IPS-11a (cell line): ENCODE measurements at regions not wholly inside any gene's neighbourhood (a gene's known extent, or its start where the extent isn't known, plus 50 kb on each side); places are given as distances from the start of the nearest gene placed in this dataset.
"Not testable (repeated sequence)": the region's sequence is repeated elsewhere in the genome, so short reads cannot be mapped to it uniquely, and the experiment has no call there.

Experiments used
- H3K4me3 ChIP-seq: one replicate; pipeline ENCODE4 v1.5.1; 2013; ENCODE audit warnings: low read depth, low read length, control low read depth

GRCh38 chr7:24428676-24429075 is 144.6 kb upstream of the PALS2 start:
- H3K4me3 ChIP-seq: no peak overlapping the region

- H3K4me3 ChIP-seq: no peak overlapping the region
Observed at GRCh38 chr7:24432677-24433076, 140.6 kb upstream of the PALS2 start.

- H3K4me3 ChIP-seq: no peak overlapping the region
Observed at GRCh38 chr7:24434972-24435371, 138.3 kb upstream of the PALS2 start.

GRCh38 chr7:24436131-24436920 is 136.9 kb upstream of the PALS2 start:
- no peak overlapping the region for H3K4me3 ChIP-seq

GRCh38 chr7:24438232-24438631 is 135.0 kb upstream of the PALS2 start:
- H3K4me3 ChIP-seq: no peak overlapping the region

- not testable (repeated sequence) for H3K4me3 ChIP-seq
Observed at GRCh38 chr7:24439104-24439503, 134.1 kb upstream of the PALS2 start.

GRCh38 chr7:24440892-24441291 is 132.4 kb upstream of the PALS2 start:
- H3K4me3 ChIP-seq: no peak overlapping the region

- no peak overlapping the region for H3K4me3 ChIP-seq
Observed at GRCh38 chr7:24441314-24442027, 131.8 kb upstream of the PALS2 start.

- H3K4me3 ChIP-seq: no peak overlapping the region
Observed at GRCh38 chr7:24442170-24442777, 131.0 kb upstream of the PALS2 start.

- no peak overlapping the region for H3K4me3 ChIP-seq
Observed at GRCh38 chr7:24444666-24445440, 128.4 kb upstream of the PALS2 start.

GRCh38 chr7:24448038-24448437 is 125.2 kb upstream of the PALS2 start:
- H3K4me3 ChIP-seq: no peak overlapping the region

- H3K4me3 ChIP-seq: not testable (repeated sequence)
Observed at GRCh38 chr7:24449416-24449815, 123.8 kb upstream of the PALS2 start.

- H3K4me3 ChIP-seq: no peak overlapping the region
Observed at GRCh38 chr7:24455813-24456525, 117.3 kb upstream of the PALS2 start.

- H3K4me3 ChIP-seq: no peak overlapping the region
Observed at GRCh38 chr7:24456526-24457218, 116.6 kb upstream of the PALS2 start.

GRCh38 chr7:24457219-24457558 is 116.1 kb upstream of the PALS2 start:
- H3K4me3 ChIP-seq: no peak overlapping the region

- no peak overlapping the region for H3K4me3 ChIP-seq
Observed at GRCh38 chr7:24462117-24462516, 111.1 kb upstream of the PALS2 start.

- H3K4me3 ChIP-seq: no peak overlapping the region
Observed at GRCh38 chr7:24462984-24463383, 110.3 kb upstream of the PALS2 start.

GRCh38 chr7:24463474-24463873 is 109.8 kb upstream of the PALS2 start:
- no peak overlapping the region for H3K4me3 ChIP-seq

GRCh38 chr7:24464861-24465260 is 108.4 kb upstream of the PALS2 start:
- no peak overlapping the region for H3K4me3 ChIP-seq

- no peak overlapping the region for H3K4me3 ChIP-seq
Observed at GRCh38 chr7:24466168-24466768, 107.0 kb upstream of the PALS2 start.
